Cardiac muscle cell (in vitro differentiated cells and primary cell): ENCODE measurements at regions not wholly inside any gene's neighbourhood (a gene's known extent, or its start where the extent isn't known, plus 50 kb on each side); places are given as distances from the start of the nearest gene placed in this dataset.
A peak's percentile ranks its signal among the peaks of the same experiment; 100 is the strongest.

ENCODE experiments used
- DNase-seq, 2 donors: peaks; one replicate each; pipeline versions ENCODE4 v3.0.0 to v3.0.0-alpha.2; 2010 to 2017; ENCODE audit warnings: low read depth in 1 of 2, low spot score in 1 of 2
- H3K27ac ChIP-seq: fragments of 200-600 bp; sonication (generic); 2 replicates; pipeline ENCODE4 v1.5.1; 2016
- H3K27me3 ChIP-seq: fragments of 200-600 bp; sonication (generic); 2 replicates; pipeline ENCODE4 v1.6.0; 2016; ENCODE audit warnings: control low read depth
- H3K36me3 ChIP-seq: fragments of 200-600 bp; sonication (generic); 2 replicates; pipeline ENCODE4 v1.5.1; 2016; ENCODE audit warnings: control low read depth
- H3K4me1 ChIP-seq: fragments of 200-600 bp; sonication (generic); 2 replicates; pipeline ENCODE4 v1.8.1; 2017; ENCODE audit warnings: low read depth, mild to moderate bottlenecking, mixed run types
- H3K4me3 ChIP-seq: fragments of 200-600 bp; sonication (generic); 2 replicates; pipeline ENCODE4 v1.5.1; 2016; ENCODE audit warnings: mild to moderate bottlenecking
- H3K9me3 ChIP-seq: fragments of 200-600 bp; sonication (generic); 2 replicates; pipeline ENCODE4 v1.5.1; 2017; ENCODE audit warnings: low read depth, mild to moderate bottlenecking, control low read depth
- TF ChIP-seq, protein P1 (sequence below): IDR thresholded peaks from 2 replicates; pipeline ENCODE4 v1.5.1; 2012; ENCODE audit warnings: low read depth, mild to moderate bottlenecking, low read length

DNA sequence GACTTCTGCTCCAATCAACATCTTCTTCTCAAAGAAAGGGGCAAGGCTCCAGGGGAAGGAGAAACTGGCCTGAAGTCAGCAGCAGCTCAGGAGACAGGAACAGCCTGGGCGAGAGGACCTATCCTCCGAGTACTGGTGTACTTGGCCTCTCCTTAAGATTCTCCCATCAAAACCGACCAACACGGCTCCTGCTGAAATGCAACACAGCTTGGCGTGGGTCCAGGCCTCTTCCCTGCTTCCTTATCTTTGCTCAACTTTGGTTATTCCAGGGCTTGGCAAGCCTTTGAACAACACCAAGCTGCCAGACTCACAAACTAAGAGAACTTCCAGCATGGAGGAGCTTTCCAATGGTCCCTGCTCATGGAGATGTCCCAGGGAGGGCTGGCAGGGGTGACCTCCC lies 377.4 kb downstream of the BCL11B start:
- peak in 1 of 2 donors; percentile 7 for DNase-seq
- TF ChIP-seq, protein P1, sequence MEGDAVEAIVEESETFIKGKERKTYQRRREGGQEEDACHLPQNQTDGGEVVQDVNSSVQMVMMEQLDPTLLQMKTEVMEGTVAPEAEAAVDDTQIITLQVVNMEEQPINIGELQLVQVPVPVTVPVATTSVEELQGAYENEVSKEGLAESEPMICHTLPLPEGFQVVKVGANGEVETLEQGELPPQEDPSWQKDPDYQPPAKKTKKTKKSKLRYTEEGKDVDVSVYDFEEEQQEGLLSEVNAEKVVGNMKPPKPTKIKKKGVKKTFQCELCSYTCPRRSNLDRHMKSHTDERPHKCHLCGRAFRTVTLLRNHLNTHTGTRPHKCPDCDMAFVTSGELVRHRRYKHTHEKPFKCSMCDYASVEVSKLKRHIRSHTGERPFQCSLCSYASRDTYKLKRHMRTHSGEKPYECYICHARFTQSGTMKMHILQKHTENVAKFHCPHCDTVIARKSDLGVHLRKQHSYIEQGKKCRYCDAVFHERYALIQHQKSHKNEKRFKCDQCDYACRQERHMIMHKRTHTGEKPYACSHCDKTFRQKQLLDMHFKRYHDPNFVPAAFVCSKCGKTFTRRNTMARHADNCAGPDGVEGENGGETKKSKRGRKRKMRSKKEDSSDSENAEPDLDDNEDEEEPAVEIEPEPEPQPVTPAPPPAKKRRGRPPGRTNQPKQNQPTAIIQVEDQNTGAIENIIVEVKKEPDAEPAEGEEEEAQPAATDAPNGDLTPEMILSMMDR = no peak
- Histone ChIP-seq H3K27me3 (no peaks in the 10 kb centered on the region), H3K4me1 (peaks cover 9% of the 10 kb centered on the region), H3K4me3 (no peak overlapping the region), H3K27ac (no peak overlapping the region), H3K9me3 (no peaks in the 10 kb centered on the region), H3K36me3 (no peaks in the 10 kb centered on the region)

- TF ChIP-seq, protein P1 = no peak
- no peak overlapping the region for H3K4me3 ChIP-seq
- H3K9me3 ChIP-seq = no peaks in the 10 kb centered on the region
Measured at GRCh38 chr14:98896449-98896848, 375.5 kb downstream of the BCL11B start.

DNA sequence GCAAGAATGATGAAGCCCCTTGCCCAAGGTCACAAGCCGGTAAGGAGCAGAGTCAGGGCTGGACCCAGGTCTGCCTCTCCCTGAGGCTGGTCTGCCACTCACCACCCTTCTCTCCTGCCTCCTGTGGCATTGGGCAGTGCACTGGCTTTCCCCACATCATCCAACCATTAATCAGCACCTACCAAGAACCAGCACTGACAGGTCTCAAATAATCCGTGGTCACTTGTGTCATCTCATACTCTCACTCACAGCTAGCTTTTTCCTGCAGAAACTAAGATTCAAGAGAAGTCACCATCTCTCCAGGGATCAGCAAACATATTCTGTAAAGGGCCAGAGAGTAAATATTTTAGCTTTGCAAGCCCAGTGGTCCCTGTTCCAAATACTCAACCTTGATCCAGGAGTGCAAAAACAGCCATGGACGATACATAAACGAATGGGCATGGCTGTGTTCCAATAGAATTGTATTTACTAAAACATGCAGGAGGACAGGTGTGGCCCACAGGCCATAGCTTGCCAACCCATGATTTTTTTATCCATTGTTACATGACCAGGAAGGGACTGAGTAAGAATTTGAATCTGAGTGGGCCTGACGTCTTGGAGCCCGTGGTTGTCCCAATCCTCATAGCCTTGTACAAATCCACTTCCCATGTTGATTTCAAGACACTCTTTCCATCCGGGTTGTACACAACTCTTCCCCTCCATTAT lies 374.2 kb downstream of the BCL11B start:
- no peak for DNase-seq
- Histone ChIP-seq H3K36me3 (no peaks in the 10 kb centered on the region), H3K27me3 (no peaks in the 10 kb centered on the region), H3K27ac (no peak overlapping the region), H3K4me1 (no peaks in the 10 kb centered on the region), H3K4me3 (no peak overlapping the region), H3K9me3 (no peaks in the 10 kb centered on the region)
- TF ChIP-seq, protein P1 = no peak

More at GRCh38 chr14:98896449-98896848, 375.5 kb downstream of the BCL11B start:
- Histone ChIP-seq H3K4me1 (no peaks in the 10 kb centered on the region), H3K27ac (no peak overlapping the region), H3K27me3 (no peaks in the 10 kb centered on the region), H3K36me3 (no peaks in the 10 kb centered on the region)
- DNase-seq = no peak

GRCh38 chr14:98899441-98899840 lies 372.6 kb downstream of the BCL11B start:
- Histone ChIP-seq H3K27ac (no peak overlapping the region), H3K9me3 (no peaks in the 10 kb centered on the region), H3K4me3 (no peak overlapping the region), H3K27me3 (no peaks in the 10 kb centered on the region), H3K36me3 (no peaks in the 10 kb centered on the region), H3K4me1 (no peaks in the 10 kb centered on the region)
- TF ChIP-seq, protein P1 = no peak
- DNase-seq = no peak

DNA sequence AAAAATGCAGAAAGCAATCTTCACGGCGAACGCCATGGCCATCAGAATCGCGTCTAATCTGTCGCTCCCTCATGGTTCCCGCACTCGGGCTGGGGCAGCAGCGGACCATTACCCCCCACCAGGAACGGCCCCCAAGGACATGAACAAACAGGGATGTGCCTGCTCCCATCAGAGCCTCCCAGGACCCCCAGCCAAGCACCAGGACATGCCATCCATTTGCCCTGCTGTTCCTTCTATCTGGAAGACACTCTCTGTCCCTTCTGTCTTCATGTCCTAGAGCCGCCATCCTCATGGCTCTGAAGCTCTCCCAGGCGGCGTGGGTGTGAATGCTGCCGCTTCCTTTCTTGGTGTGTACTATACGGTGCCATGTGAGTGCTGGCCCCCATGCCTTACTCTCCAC lies 371.8 kb downstream of the BCL11B start:
- Histone ChIP-seq H3K27me3 (no peaks in the 10 kb centered on the region), H3K4me1 (no peaks in the 10 kb centered on the region), H3K9me3 (no peaks in the 10 kb centered on the region), H3K36me3 (no peaks in the 10 kb centered on the region), H3K27ac (no peak overlapping the region), H3K4me3 (no peak overlapping the region)
- TF ChIP-seq, protein P1 = no peak
- DNase-seq = no peak
